Hematopoietic multipotent progenitor cell treated with erythropoietin and hydrocortisone succinate and interleukin-3 and kit ligand, for 4 days (in vitro differentiated cells): ENCODE measurements at regions not wholly inside any gene's neighbourhood (a gene's known extent, or its start where the extent isn't known, plus 50 kb on each side); places are given as distances from the start of the nearest gene placed in this dataset.
"Not testable (repeated sequence)": the region's sequence is repeated elsewhere in the genome, so short reads cannot be mapped to it uniquely, and the experiment has no call there.

ENCODE experiments used
- DNase-seq: peaks from one replicate; pipeline ENCODE4 v3.0.0-alpha.2; 2015

DNA sequence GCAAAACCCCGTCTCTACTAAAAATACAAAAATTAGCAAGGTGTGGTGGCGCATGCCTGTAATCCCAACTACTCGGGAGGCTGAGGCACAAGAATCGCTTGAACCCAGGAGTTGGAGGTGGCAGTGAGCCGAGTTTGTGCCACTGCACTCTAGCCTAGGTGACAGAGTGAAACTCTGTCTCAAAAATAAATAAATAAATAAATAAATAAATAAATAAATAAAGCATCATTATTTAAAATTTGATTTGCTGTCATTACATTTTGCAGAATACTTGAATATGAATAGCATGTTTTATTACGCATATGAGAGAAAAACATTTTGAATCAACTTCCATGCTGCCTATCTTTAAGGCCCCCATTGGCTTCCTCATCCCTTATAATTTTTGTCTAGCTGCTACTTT is 53.4 kb upstream of the MED14 start:
- DNase-seq: not testable (repeated sequence)

DNA sequence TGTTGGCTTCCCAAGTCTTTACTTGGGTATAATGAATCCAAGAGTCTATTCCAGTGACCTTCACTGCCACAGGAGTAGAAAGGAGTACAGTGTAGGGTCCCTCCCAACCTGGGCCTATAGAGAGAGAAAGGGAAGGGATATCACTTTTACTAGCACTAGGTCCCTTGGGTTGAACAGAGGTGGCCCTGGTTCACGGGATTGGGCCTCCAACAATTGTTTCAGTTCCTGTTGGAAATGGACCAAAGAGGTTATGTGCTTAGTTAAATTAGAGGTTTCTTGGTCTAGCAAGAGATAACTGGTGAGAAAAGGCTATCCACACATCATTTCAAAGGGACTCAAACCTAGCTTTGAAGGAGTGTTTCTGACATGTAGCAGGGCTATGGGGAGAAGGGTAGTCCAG is 57.1 kb upstream of the MED14 start:
- DNase-seq: no peak

DNA sequence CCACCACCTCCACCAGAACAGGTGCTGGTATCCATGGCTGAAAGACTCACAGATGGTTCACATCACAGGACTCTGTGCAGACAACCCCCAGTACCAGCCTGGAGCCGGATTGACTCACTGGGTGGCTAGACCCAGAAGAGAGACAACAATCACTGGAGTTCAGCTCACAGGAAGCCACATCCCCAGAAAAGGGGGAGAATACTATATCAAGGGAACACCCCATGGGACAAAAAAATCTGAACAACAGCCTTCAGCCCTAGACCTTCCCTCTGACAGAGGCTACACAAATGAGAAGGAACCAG is 59.4 kb upstream of the MED14 start:
- DNase-seq: not testable (repeated sequence)

DNA sequence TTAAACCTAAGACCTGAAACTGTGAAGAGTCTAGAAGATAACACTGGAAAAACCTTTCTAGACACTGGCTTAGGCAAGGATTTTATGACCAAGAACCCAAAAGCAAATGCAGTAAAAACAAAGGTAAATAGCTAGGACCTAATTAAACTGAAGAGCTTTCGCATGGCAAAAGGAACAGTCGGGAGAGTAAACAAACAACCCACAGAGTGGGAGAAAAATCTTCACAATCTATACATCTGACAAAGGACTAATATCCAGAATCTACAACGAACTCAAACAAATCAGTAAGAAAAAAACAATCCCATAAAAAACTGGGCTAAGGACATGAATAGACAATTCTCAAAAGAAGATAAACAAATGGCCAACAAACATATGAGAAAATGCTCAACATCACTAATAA is 64.4 kb upstream of the MED14 start:
- not testable (repeated sequence) for DNase-seq

DNA sequence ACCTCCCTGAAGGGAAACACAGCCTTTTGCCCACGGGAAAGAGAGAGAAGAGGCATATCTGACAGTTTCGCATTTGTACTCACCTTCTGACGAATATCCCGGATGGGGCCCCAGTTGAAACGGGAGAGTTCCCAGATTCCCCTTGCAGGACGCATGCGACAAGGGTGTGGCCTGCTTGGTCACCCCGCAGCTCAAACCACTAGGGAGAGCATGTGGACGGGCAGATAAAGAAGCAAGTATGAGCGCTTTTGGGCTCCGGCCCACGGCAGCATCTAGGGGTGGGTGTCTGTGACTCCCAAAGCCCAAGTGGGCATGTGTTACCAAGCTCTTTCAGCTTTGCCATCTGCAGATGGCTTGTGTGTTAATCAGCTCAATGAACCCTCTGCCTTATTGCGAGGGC is 70.1 kb upstream of the MED14 start:
- DNase-seq: peak; percentile 30

DNA sequence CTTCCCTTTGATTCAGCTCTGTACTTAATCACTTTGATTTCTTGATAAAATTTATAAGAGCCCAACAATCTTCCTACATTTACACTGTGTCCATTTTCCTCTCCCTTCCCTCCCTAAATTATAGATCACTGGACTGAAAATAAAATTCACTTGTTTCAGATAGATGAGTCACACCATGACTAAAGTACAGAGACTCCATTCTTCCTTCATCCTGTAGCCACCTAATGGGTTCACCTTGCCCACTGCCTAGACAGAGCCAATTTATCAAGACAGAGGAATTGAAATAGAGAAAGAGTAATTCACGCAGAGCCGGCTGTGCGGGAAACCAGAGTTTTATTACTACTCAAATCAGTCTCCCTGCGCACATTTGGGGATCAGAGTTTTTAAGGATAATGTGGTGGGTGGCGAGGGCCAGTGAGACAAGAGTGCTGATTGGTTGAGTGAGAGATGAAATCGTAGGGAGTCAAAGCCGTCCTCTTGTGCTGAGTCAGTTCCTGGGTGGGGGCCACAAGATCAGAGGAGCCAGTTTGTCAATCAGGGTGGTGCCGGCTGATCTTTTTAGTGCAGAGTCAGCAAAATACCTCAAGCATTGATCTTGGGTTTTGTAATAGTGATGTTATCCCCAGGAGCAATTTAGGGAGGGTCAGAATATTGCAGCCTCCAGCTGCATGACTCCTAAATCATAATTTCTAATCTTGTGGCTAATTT is 71.3 kb upstream of the MED14 start:
- no peak for DNase-seq

DNA sequence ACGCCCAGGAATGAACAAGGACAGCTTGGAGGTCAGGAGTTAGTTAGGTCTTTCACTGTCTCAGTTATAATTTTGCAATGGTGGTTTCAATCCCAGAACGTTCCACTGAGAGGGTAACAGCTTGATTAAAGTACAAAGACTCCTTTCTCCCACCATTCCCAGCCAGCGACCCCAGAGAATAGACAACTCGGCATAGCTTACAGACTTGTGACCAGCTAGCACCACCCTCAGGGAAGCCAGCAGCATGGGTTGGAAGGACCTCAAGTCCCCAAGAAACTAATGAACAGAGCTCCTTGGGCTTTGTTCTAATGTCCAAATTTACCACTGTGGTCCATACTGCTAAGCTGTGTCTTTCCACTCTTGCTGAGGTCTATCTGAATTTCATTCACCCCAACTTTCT is 72.0 kb upstream of the MED14 start:
- no peak for DNase-seq

DNA sequence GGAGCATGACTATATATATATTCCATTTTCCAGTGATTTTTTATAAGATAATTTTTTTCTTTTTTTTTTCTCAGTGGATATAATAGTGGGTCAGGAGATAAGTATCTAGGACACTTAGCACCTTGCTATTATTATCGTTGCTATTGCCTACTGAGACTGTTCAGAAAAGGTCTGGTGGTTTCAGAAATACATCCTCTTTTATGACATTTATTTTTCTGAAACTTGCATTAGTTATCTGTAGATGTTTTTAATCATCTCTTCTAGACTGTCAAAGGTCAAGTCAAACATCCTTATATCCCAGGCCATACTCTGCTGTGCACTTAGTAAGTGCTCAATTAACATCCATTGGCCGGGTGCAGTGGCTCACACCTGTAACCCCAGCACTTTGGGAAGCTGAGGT is 72.9 kb upstream of the MED14 start:
- no peak for DNase-seq

DNA sequence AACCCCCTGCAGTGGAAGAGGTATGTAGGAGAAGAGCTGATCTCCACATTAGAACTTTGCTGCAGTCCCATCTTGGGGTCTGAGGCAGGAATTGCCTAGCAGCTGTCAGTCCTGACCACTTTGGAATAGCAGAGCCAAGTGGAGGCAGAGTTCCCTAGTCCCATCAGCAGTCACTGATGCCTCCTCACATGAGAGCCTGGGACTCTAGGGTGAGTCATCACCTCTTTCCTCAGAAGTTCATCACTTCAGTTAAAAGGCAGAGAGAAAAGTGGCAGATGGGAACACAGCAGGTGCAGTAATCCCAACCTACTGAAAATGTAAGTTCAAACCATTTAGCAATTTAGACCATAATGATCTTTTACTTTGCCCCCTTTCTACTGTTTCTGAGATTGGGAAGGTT is 73.9 kb upstream of the MED14 start:
- DNase-seq: no peak

DNA sequence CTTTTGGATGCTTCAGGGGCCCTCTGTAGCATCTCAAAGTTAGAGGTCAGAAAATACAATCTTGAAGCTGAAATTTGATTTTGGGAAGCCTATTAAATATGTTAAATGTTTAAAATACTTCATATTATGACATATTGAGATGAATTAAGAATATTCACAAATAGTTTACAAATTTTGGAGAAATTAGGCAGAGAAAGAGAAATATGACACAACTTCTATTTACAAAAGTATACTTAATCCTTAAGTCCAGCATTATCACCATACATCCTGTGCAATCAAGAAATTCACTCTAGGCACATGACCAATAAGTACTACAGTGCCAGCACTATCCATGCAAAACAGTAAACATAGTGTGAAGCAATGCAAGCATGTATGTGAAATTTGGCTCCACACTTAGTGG is 79.7 kb upstream of the MED14 start:
- DNase-seq: not testable (repeated sequence)

DNA sequence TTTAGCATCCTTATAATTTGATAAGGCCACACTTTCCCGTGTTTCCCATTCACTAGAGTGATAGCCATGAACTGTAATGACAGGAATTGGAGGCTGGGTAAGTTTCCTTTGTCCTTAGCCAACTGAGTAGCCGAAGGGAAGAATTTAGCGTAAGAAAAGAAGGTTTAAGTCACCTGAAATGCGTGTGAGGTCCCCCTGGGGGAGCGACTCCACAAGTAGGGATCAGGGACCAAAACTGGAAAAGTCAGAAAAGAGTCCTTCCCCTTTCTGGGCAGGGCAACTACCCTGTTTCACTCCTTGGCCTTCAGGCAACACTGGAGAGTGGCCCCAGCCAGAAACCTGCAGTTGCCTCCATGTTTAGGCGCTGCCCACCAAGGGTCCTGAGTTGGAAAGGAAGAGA is 81.6 kb upstream of the MED14 start:
- DNase-seq: no peak

DNA sequence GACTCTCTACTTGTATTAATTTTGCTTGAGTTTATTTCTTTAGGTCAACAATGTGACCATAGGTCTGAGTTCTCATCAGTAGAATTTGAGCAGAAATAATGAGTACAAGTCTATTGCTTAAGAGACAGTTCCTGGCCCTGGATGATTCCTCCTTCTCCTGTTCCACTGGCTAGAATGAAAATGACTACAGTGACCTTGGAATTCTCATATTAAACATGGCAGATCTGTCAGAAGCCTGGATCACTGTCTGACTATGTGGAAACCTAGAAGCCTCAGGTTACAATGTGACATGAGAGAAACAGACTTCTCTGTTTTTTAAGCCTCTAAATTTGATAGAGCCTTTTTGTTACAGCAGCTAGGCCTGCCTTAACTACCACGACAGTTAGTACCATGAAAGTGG is 82.9 kb upstream of the MED14 start:
- no peak for DNase-seq

DNA sequence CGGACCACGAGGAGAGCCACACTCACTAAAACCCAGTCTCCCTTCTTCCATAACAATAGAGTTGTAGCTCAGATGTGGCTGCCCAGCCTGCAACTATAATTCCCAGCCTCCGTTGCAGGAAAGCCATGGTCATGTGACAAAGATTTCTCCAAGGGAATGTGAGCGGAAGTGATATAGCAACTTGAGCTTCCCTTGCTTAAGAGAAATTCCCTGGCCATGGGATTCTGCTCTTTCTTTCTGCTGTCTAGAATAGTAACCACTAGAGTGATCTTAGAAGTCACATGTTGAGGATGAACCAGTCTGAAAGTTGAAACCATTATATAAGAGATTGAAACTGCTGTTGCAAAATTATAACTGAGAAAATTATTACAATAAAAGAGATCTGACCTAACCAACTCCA is 86.4 kb upstream of the MED14 start:
- no peak for DNase-seq

DNA sequence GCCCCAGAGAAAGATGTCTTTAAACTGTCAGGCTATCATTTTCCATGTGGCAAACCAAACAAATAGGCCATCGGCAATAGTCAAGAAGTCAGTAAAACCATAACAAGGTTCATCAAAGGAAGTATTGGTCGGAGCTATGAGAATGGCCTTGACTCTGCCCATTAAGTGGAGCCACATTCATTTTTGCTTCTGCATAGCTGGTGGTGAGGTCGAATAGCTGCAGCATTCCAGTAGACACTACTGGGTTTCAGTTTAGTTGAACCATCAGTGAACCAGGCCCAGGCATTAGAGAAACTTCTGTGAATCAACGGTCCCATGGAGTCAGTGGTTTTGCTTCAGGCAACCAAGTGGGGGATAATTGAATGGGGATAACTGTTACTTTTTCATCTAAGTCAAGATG is 92.0 kb upstream of the MED14 start:
- DNase-seq: no peak

DNA sequence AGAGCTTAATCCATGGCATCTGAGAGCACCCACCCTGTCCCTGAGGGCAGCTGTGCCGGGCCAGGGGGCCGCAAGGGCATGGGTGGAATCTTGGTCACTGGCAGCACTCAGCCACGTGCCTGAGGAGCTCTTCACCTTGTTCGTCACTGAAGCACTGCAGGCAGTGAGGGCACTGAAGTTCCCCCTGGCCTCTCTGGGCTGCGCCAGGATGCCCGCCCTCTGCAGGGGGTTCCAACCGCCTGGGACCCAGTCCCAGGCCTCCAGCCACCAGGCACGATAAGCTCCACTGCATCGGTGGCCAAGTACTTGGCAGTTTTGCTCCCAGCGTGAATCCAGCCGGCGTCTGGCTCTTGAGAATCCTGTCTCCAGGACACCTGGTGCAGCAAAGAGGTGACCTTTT is 96.4 kb upstream of the MED14 start:
- no peak for DNase-seq

DNA sequence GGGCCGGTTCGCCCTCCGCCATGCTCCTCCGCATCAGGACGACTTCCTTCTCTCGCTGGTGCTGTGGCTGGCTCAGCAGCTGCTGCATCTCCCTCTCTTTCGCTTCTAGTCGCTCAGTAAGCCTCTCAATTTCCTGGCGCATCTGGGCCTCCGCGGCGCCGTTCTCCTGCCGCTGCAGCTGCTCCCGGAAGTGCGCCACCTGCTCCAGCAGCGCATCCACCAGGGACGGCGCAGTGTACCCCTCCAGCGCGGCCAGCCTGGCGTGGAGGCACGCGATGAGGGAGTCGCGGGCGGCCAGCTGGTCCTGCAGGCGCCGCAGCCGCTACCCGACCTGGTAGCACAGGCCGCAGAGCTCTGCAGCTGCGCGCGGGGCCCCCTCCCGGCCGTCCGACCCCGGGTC is 97.4 kb upstream of the MED14 start:
- no peak for DNase-seq

DNA sequence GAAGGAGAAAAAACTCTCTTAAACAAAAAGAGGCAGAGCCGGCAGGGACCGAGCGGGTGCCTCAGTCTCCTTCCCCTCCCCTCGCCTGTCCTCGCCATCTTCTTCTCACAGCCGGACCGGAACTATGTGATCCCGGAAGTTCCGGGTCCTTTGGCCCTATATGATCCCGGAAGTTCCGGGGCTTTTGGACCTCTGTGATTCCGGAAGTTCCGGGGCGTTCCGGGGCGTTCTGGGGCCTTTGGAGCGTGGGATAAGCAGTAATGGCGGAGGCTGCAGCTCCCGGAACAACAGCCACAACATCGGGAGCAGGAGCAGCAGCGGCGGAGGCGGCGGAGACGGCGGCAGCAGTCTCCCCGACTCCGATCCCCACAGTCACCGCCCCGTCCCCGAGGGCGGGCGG is 98.9 kb upstream of the MED14 start:
- DNase-seq: no peak

DNA sequence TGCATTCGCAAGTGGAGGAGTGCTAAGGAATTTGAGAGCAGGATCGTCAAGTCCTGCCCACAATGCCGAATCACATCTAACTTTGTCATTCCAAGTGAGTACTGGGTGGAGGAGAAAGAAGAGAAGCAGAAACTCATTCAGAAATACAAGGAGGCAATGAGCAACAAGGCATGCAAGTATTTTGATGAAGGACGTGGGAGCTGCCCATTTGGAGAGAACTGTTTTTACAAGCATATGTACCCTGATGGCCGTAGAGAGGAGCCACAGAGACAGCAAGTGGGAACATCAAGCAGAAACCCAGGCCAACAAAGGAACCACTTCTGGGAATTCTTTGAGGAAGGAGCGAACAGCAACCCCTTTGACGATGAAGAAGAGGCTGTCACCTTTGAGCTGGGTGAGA is 100.2 kb upstream of the MED14 start:
- DNase-seq: no peak

DNA sequence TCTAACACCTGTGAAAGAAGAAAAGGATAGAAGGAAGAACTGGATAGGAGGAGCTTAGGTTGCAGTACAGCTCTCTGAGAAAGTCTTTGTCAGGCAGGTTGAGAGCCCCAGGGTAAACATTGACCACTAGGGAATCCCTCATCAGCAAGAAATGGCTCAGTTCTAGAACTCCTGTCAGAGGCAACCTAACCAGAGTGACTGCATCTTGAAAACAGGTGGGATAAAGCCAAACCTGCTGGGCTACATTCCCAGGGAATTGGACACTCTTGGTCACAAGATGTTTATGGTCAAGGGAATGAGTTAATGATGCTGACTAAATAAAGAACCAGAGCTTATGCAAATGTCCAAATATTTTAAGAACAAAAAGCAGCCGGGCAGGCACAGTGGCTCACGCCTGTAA is 108.3 kb upstream of the MED14 start:
- DNase-seq: no peak

DNA sequence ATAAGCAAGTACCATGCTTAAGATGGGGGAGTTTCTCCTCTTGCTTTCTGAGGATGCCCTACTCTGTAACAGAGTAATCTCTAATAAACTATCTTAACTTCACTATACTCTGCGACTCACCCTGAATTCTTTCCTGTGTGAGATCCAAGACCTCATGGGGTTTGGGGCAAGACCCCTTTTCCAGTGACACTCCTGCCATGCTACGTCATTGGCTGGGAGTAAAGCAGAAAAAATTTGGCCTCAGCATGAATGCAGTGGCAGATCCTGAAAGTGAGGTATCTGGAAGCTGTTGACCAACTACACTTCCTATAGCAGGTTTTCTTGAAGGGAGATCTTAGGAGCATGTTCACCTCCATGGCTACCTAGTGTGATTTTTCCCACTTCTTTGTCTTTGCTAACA is 109.1 kb upstream of the MED14 start:
- no peak for DNase-seq

DNA sequence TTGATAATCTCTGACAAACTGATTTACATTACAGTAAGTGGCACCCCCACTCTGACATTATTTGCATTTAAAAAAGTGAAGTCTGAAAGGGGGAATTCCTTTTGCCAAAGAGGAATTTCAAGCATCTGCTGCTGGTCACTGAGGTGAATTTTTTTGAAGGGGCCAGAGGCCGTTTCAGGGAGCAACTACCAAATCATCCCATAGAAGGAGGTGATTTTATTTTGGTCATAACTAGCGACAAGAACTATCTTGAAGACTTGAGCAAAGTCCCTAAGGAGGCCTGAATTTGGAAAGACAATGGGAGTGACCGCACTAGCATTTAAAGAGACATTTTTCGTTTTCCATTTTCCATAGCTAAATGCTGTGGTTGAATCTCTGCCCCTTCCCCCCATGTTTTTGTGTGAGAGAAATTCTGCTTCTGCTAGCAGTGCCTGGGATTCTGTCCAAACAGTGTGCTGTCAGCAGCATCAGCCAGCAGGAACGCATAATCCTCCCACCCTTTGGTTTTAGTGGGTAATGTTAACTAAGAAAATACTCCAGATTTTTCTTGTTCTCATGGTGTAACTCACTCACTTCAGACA is 110.1 kb upstream of the MED14 start:
- no peak for DNase-seq

DNA sequence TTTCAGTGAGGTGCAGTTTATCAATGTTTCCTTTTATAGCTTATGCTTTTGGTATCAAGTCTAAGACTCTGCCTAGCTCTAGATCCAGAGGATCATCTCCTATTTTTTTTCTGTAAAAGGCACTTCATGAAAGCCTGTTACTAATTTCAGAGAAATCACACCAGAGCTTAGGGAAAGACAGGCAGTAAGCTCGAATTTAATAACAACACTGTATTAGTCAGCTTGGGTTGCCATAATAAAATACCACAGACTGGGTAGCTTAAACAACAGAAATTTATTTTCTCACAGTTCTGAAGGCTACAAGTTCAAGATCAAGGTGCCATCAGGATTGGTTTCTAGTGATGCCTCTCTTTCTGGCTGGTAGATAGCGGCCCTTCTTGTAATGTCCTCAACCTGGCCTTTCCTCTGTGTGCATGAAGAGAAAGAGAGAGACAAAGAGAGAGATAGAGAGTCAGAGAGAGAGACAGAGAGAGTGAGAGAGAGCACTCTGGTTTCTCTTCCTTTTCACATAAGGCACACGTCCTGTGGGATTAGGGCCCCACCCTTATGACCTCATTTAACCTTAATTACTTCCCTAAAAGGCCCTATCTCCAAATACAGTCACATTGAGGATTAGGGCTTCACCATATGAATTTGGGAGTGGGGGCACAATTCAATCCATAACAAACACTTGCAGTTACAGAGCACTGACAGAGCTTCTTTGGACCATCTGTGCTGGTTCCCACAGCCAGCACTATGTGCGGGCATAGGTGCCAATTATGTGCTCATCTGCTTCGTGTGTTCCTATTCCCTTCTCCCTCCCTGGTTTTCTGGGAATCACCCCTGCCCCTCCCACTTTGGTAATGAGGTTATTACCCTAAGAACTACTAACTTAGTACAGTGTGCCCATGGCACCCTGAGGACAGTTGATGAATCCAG is 114.8 kb upstream of the MED14 start:
- DNase-seq: peak; percentile 3

DNA sequence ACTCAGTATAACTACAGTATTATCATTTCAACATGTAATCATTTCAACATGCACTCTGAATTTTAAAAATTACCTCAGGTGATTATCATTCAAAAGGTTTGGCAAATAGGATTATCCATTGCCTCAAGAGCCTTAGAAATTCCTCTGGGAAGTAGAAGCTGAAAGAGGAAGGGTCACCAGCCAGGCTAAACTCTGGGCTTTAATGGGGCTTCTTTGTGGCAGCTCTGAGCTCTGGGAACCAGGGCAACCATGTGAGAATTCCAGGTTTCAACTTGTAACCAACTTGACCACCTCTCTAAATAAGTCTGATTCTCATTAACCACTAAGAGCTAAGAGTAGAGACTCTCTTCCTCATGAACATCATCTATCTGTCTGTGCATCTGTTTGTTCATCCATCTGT is 117.2 kb upstream of the MED14 start:
- no peak for DNase-seq
